ENCODE measurements at regions not wholly inside any gene's neighbourhood (a gene's known extent, or its start where the extent isn't known, plus 50 kb on each side); places are given as distances from the start of the nearest gene placed in this dataset.
"Not testable (repeated sequence)": the region's sequence is repeated elsewhere in the genome, so short reads cannot be mapped to it uniquely, and the experiment has no call there.

DNA sequence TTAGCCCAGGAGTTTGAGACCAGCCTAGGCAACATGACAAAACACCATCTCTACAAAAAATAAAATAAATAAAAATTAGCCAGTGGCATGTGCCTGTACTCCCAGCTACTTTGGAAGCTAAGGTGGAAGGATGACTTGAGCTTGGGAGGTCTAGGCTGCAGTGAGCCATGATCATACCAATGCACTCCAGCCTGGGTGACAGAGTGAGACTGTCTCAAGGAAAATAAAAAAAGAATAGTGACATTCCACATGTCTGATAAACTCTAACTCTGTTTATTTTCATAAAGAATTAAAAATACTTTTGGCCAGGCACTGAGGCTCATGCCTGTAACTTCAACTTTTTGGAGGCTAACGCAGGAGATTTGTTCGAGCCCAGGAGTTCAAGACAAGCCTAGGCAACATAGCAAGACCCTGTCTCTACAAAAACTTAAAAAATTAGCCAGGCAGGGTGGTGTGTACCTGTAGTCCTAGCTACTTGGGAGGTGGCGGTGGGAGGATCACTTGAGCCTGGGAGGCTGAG, 115.1 kb downstream of the GJA1 start:
- 91% methylated on average over 3 of the region's 3 CpGs for WGBS
- Histone ChIP-seq H3K9me3 (no peaks in the 10 kb centered on the region), H3K36me3 (no peaks in the 10 kb centered on the region), H3K4me3 (no peak overlapping the region), H3K4me1 (peaks cover 0 to 8% (median 2%) of the 10 kb centered on the region in 4 donors), H3K27me3 (no peaks in the 10 kb centered on the region), H3K27ac (replicated peaks in 1 of 4) (no peak overlapping the region)
- TF ChIP-seq EP300 (IDR thresholded peaks at IDR 0.05) (no peak), POLR2A (IDR thresholded peaks at IDR 0.05; ENCODE audit: low read depth) (no peak), POLR2AphosphoS5 (IDR thresholded peaks at IDR 0.05) (no peak), CTCF (IDR thresholded peaks at IDR 0.05) (no peak)
- DNase-seq (ENCODE audit: extremely low spot score) = no peak
- intact Hi-C loops (cut with DNase I) = no loop called here

DNA sequence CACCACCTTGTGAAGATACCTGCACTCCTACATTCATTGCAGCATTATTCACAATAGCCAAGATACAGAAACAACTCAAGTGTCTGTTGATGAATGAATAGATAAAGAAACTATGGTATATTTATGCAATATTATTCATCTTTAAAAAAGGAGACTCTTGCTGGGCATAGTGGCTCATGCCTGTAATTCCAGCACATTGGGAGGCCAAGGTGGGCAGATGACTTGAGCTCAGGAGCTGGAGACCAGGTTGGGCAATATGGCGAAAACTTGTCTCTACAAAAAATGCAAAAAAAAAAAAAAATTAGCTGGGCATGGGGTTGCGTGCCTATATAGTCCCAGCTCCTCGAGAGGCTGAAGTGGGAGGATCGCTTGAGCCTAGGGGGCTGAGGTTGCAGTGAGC, 119.8 kb downstream of the GJA1 start:
- H3K4me3 ChIP-seq = no peak overlapping the region
- H3K36me3 ChIP-seq = no peaks in the 10 kb centered on the region
- TF ChIP-seq EP300 (IDR thresholded peaks at IDR 0.05) (no peak), CTCF (IDR thresholded peaks at IDR 0.05) (no peak), POLR2AphosphoS5 (IDR thresholded peaks at IDR 0.05) (no peak), POLR2A (IDR thresholded peaks at IDR 0.05; ENCODE audit: low read depth) (no peak)
- no peak overlapping the region for H3K27ac ChIP-seq (replicated peaks in 1 of 4)
- intact Hi-C loops (cut with DNase I) = no loop called here
- H3K9me3 ChIP-seq = no peaks in the 10 kb centered on the region
- WGBS = 97% methylated on average over 4 of the region's 4 CpGs
- no peaks in the 10 kb centered on the region for H3K4me1 ChIP-seq
- no peak for DNase-seq (ENCODE audit: extremely low spot score)
- H3K27me3 ChIP-seq = no peaks in the 10 kb centered on the region

DNA sequence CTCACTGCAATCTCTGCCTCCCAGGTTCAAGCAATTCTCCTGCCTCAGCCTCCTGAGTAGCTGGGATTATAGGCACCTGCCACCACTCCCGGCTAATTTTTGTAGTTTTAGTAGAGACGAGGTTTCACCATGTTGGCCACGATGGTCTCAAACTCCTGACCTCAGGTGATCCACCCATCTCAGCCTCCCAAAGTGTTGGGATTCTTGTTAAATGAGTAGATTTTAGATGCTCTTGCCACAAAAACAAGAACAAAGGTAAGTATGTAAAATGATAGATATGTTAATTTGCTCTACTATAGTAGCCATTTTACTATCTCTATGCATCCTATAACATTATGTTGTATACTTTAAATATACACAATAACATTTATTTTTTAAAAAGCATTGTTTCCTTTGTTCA, 120.7 kb downstream of the GJA1 start:
- WGBS = 96% methylated on average over 3 of the region's 3 CpGs
- intact Hi-C loops (cut with DNase I); H3K27ac ChIP-seq (replicated peaks in 1 of 4); DNase-seq (ENCODE audit: extremely low spot score); H3K4me1 ChIP-seq; H3K27me3 ChIP-seq; H3K4me3 ChIP-seq; H3K9me3 ChIP-seq; H3K36me3 ChIP-seq: not testable (repeated sequence)

DNA sequence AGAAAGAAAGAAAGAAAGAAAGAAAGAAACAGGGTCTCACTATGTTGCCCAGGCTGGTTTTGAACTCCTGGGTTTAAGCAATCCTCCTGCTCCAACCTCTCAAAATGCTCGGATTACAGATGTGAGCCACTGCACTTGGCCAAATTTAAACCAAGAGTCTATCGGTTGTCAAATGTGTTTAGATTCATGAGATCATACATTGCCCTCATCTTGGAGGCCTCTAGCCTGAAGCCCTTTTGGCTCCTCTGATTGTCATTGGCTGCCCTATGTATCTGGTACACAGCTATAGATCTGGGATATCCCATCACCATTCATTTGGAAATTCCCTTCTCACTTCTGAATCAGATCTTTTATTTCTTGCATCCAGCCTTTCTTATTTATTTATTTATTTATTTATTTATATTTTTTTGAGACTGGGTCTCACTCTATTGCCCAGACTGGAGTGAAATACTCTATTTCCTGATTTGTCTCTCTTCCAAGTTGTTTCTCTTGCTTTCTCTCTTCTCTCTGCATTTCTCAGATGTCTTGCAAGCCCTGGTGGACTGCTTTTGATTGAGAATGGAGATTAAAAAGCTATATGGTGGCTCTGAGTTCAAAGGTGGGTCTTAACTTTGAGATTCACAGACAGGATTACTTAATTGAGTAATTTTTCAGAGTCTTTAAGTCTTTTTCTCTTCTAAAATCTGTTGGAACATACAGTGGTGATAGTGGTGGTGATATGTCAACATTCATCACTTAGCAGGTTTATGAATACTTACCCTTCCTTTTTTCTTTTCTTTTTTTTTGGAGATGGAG, 121.9 kb downstream of the GJA1 start:
- no peaks in the 10 kb centered on the region for H3K9me3 ChIP-seq
- H3K4me1 ChIP-seq = no peaks in the 10 kb centered on the region
- no peak for TF ChIP-seq CTCF (IDR thresholded peaks at IDR 0.05)
- no peak for TF ChIP-seq POLR2A (IDR thresholded peaks at IDR 0.05; ENCODE audit: low read depth)
- TF ChIP-seq EP300 (IDR thresholded peaks at IDR 0.05) = no peak
- TF ChIP-seq POLR2AphosphoS5 (IDR thresholded peaks at IDR 0.05) = no peak
- 91% methylated on average over 2 of the region's 2 CpGs for WGBS
- no peaks in the 10 kb centered on the region for H3K27me3 ChIP-seq
- intact Hi-C loops (cut with DNase I) = no loop called here
- no peak for DNase-seq (ENCODE audit: extremely low spot score)
- H3K27ac ChIP-seq (replicated peaks in 1 of 4) = no peak overlapping the region
- no peak overlapping the region for H3K4me3 ChIP-seq
- H3K36me3 ChIP-seq = no peaks in the 10 kb centered on the region

DNA sequence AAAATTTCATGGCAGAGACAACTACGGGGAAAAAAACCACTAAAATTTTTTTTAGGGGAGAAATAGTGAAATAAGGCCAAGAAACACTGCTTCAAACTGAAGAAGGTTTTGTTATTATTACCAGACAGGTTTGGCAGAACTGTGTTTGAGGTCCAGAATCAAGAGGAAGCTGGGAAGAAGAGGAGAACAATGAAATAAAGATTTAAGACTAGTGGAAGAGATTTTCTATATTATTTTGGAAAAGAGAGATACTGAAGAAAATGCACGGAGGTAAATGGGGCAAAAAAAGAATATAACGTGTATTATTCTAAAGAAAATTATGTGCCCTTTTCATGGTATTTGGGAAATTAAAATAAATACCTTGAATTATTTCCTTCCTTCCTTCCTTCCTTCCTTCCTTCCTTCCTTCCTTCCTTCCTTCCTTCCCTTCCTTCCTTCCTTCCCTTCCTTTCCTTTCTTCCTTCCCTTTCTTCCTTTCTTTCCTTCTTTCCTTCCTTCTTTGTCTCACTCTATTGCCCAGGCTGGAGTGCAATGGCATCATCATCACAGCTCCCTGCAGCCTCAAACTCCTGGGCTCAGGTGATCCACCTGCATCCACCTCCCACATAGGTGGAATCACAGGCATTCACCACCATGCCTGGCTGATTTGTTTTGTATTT, 124.3 kb downstream of the GJA1 start:
- Histone ChIP-seq H3K4me1 (no peaks in the 10 kb centered on the region), H3K4me3 (no peak overlapping the region), H3K36me3 (no peaks in the 10 kb centered on the region), H3K27ac (replicated peaks in 1 of 4) (no peak overlapping the region), H3K27me3 (no peaks in the 10 kb centered on the region), H3K9me3 (peaks cover 0 to 12% (median 9%) of the 10 kb centered on the region in 4 donors)
- no peak for TF ChIP-seq POLR2AphosphoS5 (IDR thresholded peaks at IDR 0.05)
- no peak for TF ChIP-seq CTCF (IDR thresholded peaks at IDR 0.05)
- no peak for TF ChIP-seq EP300 (IDR thresholded peaks at IDR 0.05)
- no peak for TF ChIP-seq POLR2A (IDR thresholded peaks at IDR 0.05; ENCODE audit: low read depth)
- 92% methylated on average over 3 of the region's 3 CpGs for WGBS
- intact Hi-C loops (cut with DNase I) = no loop called here
- no peak for DNase-seq (ENCODE audit: extremely low spot score)
